ENCODE measurements at regions not wholly inside any gene's neighbourhood (a gene's known extent, or its start where the extent isn't known, plus 50 kb on each side); places are given as distances from the start of the nearest gene placed in this dataset.
"Not testable (repeated sequence)": the region's sequence is repeated elsewhere in the genome, so short reads cannot be mapped to it uniquely, and the experiment has no call there.

DNA sequence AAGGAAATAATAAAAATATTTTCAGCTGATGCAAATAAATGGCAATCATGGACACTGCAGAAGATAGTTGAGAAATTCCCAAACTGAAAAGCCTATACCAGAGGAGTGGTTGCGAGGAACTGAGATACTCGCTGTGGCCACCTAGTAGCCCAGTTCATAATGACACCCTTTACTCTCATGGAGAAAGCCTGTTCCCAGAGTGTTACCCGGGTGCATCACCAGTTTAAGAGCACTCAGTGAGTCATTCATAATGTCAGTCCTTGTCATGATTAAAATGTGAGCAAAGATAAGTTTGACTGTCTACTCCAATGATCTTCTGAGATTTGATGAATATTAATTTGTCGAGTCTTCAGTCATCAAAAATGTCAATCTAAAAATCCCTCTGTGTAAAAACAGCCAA, 138.4 kb upstream of the LRRC3B start:
- H3K79me2 ChIP-seq (ENCODE audit: control insufficient read depth, insufficient read depth, low read length, poor library complexity): no peaks in the 10 kb centered on the region
- no peak overlapping the region for H3K4ac ChIP-seq (ENCODE audit: low read depth, low read length)
- H3K79me1 ChIP-seq (ENCODE audit: low read length): no peaks in the 10 kb centered on the region
- H4K12ac ChIP-seq (ENCODE audit: low read depth, low read length): no peak overlapping the region
- no peaks in the 10 kb centered on the region for H3K4me1 ChIP-seq (ENCODE audit: control insufficient read depth in 1 of 2, insufficient read depth in 2 of 2, low read length in 2 of 2)
- H3K27me3 ChIP-seq (ENCODE audit: insufficient read depth, low read length): no peaks in the 10 kb centered on the region
- H3K9me3 ChIP-seq (ENCODE audit: insufficient read depth, low read depth, low read length): no peaks in the 10 kb centered on the region
- H2BK120ac ChIP-seq (ENCODE audit: insufficient read depth, low read length, poor library complexity): no peak overlapping the region
- no peak for DNase-seq
- no peak overlapping the region for H3K4me3 ChIP-seq (ENCODE audit: low read depth, low read length)
- H3K27ac ChIP-seq (ENCODE audit: low read depth, low read length): no peak overlapping the region
- H3K36me3 ChIP-seq (ENCODE audit: control insufficient read depth in 1 of 2, insufficient read depth in 2 of 2, low read length in 2 of 2): no peaks in the 10 kb centered on the region
- no peak overlapping the region for H3K4me2 ChIP-seq (ENCODE audit: low read length)
- H2BK12ac ChIP-seq (ENCODE audit: low read length): no peak overlapping the region
- no peak overlapping the region for H2BK5ac ChIP-seq (ENCODE audit: low read depth, low read length, poor library complexity)
- H3K14ac ChIP-seq (ENCODE audit: low read length): no peak overlapping the region
- no peak overlapping the region for H3K18ac ChIP-seq (ENCODE audit: low read length)
- no peak overlapping the region for H4K8ac ChIP-seq (ENCODE audit: low read depth, low read length)
- no peak overlapping the region for H2AFZ ChIP-seq (ENCODE audit: insufficient read depth, low read length, poor library complexity)
- no peak overlapping the region for H4K91ac ChIP-seq (ENCODE audit: low read depth, low read length)
- no peak overlapping the region for H2AK5ac ChIP-seq (ENCODE audit: low read length)
- no peak overlapping the region for H3K23ac ChIP-seq (ENCODE audit: low read length)
- H3K9ac ChIP-seq (ENCODE audit: low read length): no peak overlapping the region
- WGBS (ENCODE audit: extremely low coverage, insufficient coverage, insufficient read length): no CpG with 5 or more reads among the region's 4 CpGs

DNA sequence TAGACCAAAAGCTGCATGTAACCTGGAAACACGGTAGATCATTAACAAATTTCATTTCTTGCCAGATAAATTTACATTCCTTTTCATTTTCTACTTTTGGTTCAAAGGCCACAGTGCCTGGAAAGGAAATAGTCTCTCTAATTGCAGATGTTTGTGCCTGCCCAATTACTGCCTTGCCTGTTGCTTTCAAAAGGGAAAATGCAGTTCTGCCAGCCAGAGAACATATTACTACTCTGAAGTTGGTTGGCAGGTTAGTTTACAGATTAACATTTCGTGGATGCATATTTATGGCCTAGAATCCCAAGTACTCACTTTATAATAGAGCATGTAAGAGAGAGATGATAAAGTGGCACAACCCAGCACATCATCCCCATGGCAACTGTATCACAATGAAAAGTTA, 124.3 kb upstream of the LRRC3B start:
- WGBS (ENCODE audit: extremely low coverage, insufficient coverage, insufficient read length): no CpG with 5 or more reads among the region's 2 CpGs
- Histone ChIP-seq H3K27ac (ENCODE audit: low read depth, low read length) (no peak overlapping the region), H2BK12ac (ENCODE audit: low read length) (no peak overlapping the region)

DNA sequence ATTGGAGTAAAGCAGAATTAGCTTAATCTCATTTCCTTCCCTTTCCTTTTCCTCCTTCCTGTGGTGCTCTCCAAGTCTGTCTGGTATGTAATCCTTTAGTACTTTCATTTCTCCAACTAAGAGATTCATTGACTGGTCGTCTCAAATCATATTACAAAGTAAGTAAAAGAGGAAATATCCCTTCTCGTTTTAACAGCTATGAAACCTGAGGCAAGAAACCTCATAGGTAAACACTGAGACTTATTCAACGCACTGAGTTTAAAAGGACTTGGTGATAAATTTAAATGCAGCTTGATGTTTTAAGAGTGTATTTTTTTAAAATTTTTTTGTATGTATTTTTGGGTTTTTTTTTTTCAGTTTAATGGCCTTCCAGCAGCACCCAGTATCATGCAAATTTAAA, 117.2 kb upstream of the LRRC3B start:
- WGBS (ENCODE audit: extremely low coverage, insufficient coverage, insufficient read length): no CpG with 5 or more reads among the region's 3 CpGs
- Histone ChIP-seq H4K8ac (ENCODE audit: low read depth, low read length) (no peak overlapping the region), H2BK5ac (ENCODE audit: low read depth, low read length, poor library complexity) (no peak overlapping the region), H3K23ac (ENCODE audit: low read length) (no peak overlapping the region), H2AFZ (ENCODE audit: insufficient read depth, low read length, poor library complexity) (no peak overlapping the region), H4K12ac (ENCODE audit: low read depth, low read length) (no peak overlapping the region), H3K27me3 (ENCODE audit: insufficient read depth, low read length) (no peaks in the 10 kb centered on the region), H3K79me1 (ENCODE audit: low read length) (no peaks in the 10 kb centered on the region), H2AK5ac (ENCODE audit: low read length) (no peak overlapping the region), H3K4ac (ENCODE audit: low read depth, low read length) (no peak overlapping the region), H3K36me3 (ENCODE audit: control insufficient read depth in 1 of 2, insufficient read depth in 2 of 2, low read length in 2 of 2) (no peaks in the 10 kb centered on the region), H2BK120ac (ENCODE audit: insufficient read depth, low read length, poor library complexity) (no peak overlapping the region), H4K91ac (ENCODE audit: low read depth, low read length) (no peak overlapping the region), H3K4me2 (ENCODE audit: low read length) (no peak overlapping the region), H3K9me3 (ENCODE audit: insufficient read depth, low read depth, low read length) (no peaks in the 10 kb centered on the region), H3K4me3 (ENCODE audit: low read depth, low read length) (no peak overlapping the region), H3K14ac (ENCODE audit: low read length) (no peak overlapping the region), H3K18ac (ENCODE audit: low read length) (no peak overlapping the region), H3K4me1 (ENCODE audit: control insufficient read depth in 1 of 2, insufficient read depth in 2 of 2, low read length in 2 of 2) (no peaks in the 10 kb centered on the region), H3K9ac (ENCODE audit: low read length) (no peak overlapping the region), H3K27ac (ENCODE audit: low read depth, low read length) (no peak overlapping the region), H2BK12ac (ENCODE audit: low read length) (no peak overlapping the region), H3K79me2 (ENCODE audit: control insufficient read depth, insufficient read depth, low read length, poor library complexity) (no peaks in the 10 kb centered on the region)
- DNase-seq: no peak

More for the DNA sequence above, 124.3 kb upstream of the LRRC3B start:
- no peak for DNase-seq
- Histone ChIP-seq H3K4me2 (ENCODE audit: low read length) (no peak overlapping the region), H2AFZ (ENCODE audit: insufficient read depth, low read length, poor library complexity) (no peak overlapping the region), H3K36me3 (ENCODE audit: control insufficient read depth in 1 of 2, insufficient read depth in 2 of 2, low read length in 2 of 2) (no peaks in the 10 kb centered on the region), H3K23ac (ENCODE audit: low read length) (no peak overlapping the region), H4K12ac (ENCODE audit: low read depth, low read length) (no peak overlapping the region), H3K79me2 (ENCODE audit: control insufficient read depth, insufficient read depth, low read length, poor library complexity) (no peaks in the 10 kb centered on the region), H4K91ac (ENCODE audit: low read depth, low read length) (no peak overlapping the region), H2AK5ac (ENCODE audit: low read length) (no peak overlapping the region), H4K8ac (ENCODE audit: low read depth, low read length) (no peak overlapping the region), H3K18ac (ENCODE audit: low read length) (no peak overlapping the region), H3K4me3 (ENCODE audit: low read depth, low read length) (no peak overlapping the region), H3K27me3 (ENCODE audit: insufficient read depth, low read length) (no peaks in the 10 kb centered on the region), H2BK120ac (ENCODE audit: insufficient read depth, low read length, poor library complexity) (no peak overlapping the region), H3K9me3 (ENCODE audit: insufficient read depth, low read depth, low read length) (no peaks in the 10 kb centered on the region), H3K4me1 (ENCODE audit: control insufficient read depth in 1 of 2, insufficient read depth in 2 of 2, low read length in 2 of 2) (no peaks in the 10 kb centered on the region), H3K14ac (ENCODE audit: low read length) (no peak overlapping the region), H3K9ac (ENCODE audit: low read length) (no peak overlapping the region), H2BK5ac (ENCODE audit: low read depth, low read length, poor library complexity) (no peak overlapping the region), H3K4ac (ENCODE audit: low read depth, low read length) (no peak overlapping the region), H3K79me1 (ENCODE audit: low read length) (no peaks in the 10 kb centered on the region)

DNA sequence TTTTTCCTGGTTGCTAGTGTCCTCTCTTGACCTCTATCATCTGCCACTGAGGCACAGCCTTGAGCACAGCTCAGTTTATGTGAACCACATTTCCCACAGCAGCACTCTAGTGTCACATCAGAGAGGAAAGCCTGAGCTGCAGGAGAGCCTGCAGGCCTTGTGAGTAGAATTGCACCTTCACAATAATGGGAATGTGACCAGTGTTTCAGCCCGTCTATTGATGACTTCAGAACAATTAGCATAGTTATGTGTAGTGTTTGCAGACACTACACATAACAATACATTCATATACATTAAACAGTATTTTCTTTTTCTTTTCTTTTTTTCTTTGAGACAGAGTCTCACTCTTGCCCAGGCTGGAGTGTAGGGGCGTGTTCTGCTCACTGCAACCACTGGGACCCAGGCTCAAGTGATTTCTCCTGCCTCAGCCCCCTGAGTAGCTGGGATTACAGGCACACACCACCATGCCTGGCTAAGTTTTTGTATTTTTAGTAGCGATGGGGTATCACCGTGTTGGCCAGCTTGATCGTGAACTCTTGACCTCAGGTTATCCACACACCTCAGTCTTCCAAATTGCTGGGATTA, 108.0 kb upstream of the LRRC3B start:
- H3K23ac ChIP-seq (ENCODE audit: low read length); H3K18ac ChIP-seq (ENCODE audit: low read length): not testable (repeated sequence)

More for the DNA sequence above, 108.0 kb upstream of the LRRC3B start:
- not testable (repeated sequence) for H3K4me2 ChIP-seq (ENCODE audit: low read length); H3K79me2 ChIP-seq (ENCODE audit: control insufficient read depth, insufficient read depth, low read length, poor library complexity); H3K9ac ChIP-seq (ENCODE audit: low read length); H3K4me3 ChIP-seq (ENCODE audit: low read depth, low read length); H3K4ac ChIP-seq (ENCODE audit: low read depth, low read length); H3K36me3 ChIP-seq (ENCODE audit: control insufficient read depth in 1 of 2, insufficient read depth in 2 of 2, low read length in 2 of 2); H3K27ac ChIP-seq (ENCODE audit: low read depth, low read length); H2AFZ ChIP-seq (ENCODE audit: insufficient read depth, low read length, poor library complexity); H3K79me1 ChIP-seq (ENCODE audit: low read length); H4K12ac ChIP-seq (ENCODE audit: low read depth, low read length); H3K9me3 ChIP-seq (ENCODE audit: insufficient read depth, low read depth, low read length); DNase-seq; H2BK120ac ChIP-seq (ENCODE audit: insufficient read depth, low read length, poor library complexity); H3K4me1 ChIP-seq (ENCODE audit: control insufficient read depth in 1 of 2, insufficient read depth in 2 of 2, low read length in 2 of 2); H4K91ac ChIP-seq (ENCODE audit: low read depth, low read length); H2AK5ac ChIP-seq (ENCODE audit: low read length); H2BK5ac ChIP-seq (ENCODE audit: low read depth, low read length, poor library complexity); H3K27me3 ChIP-seq (ENCODE audit: insufficient read depth, low read length); H3K14ac ChIP-seq (ENCODE audit: low read length); H2BK12ac ChIP-seq (ENCODE audit: low read length); H4K8ac ChIP-seq (ENCODE audit: low read depth, low read length)
- no CpG with 5 or more reads among the region's 5 CpGs for WGBS (ENCODE audit: extremely low coverage, insufficient coverage, insufficient read length)
